ENCODE measurements at regions not wholly inside any gene's neighbourhood (a gene's known extent, or its start where the extent isn't known, plus 50 kb on each side); places are given as distances from the start of the nearest gene placed in this dataset.
"Not testable (repeated sequence)": the region's sequence is repeated elsewhere in the genome, so short reads cannot be mapped to it uniquely, and the experiment has no call there.

- intact Hi-C loops (cut with DNase I) = no loop called here
- no peak for ATAC-seq
- DNase-seq = no peak
Measured at GRCh38 chr4:173475751-173476150, 54.3 kb downstream of the HAND2 start.

GRCh38 chr4:173469622-173470021 is 60.4 kb downstream of the HAND2 start:
- no peak for ATAC-seq
- DNase-seq = no peak
- intact Hi-C loops (cut with DNase I) = no loop called here

DNA sequence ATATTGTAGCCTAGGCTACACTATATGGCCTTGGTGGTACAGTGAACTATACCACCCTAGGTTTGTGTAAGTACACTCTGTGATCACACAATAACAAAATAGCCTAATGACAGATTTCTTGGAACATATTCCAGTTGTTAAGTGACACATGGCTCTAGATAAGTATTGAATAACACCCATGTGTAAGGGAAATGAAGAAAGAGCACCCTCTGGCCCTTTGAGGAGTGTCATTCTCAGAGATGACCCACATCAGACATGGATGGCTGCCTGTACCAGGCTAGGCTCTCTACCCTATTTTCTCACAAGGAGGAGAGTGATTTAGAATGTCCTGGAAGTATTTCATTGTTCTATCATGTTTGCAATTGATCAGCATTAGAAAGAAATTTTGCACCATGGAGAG is 61.7 kb downstream of the HAND2 start:
- peak; percentile 19 to 39 for ATAC-seq
- intact Hi-C loops (cut with DNase I) = no loop called here

DNA sequence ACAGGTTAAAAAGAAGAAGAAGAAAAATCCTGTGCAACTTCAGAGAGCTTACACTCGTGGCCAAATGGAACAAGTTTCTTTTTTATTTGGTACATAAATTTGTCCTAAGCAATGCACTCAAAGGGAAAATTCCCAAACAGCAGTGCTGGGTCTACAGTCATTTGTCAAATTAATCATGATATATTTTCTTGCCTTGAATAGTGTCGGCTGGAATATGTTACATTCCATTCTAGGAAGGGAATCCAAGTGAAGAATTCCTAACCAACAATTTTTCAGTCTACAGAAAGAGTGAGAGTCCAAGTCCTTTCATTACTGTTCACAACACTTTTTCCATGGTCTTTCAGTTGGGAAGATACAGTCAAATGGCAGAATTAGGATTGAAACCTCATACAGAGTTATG is 63.9 kb downstream of the HAND2 start:
- DNase-seq = no peak
- intact Hi-C loops (cut with DNase I) = no loop called here
- no peak for ATAC-seq

More for the DNA sequence above, 61.7 kb downstream of the HAND2 start:
- DNase-seq = no peak

GRCh38 chr4:173464481-173464880 is 65.5 kb downstream of the HAND2 start:
- DNase-seq (no peak), ATAC-seq (no peak)
- intact Hi-C loops (cut with DNase I) = no loop called here

DNA sequence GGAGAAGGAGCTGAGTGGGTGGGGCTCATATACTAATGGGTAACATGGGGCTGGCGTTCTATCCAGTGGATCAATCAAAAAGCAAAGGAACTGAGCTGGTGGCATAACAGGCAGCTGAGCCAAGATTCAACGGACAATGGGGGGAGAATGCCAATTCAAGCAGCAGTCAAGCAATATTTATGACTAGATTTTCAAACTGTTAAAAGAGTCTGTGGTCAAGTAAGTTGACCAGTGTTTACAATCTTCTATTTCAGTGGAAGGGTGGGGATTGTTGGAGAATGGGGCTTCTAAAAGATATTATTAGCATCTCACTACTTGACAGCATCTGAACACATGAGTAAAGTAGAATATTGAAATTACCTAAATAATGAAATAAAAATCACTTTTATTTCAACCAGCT is 64.9 kb upstream of the SCRG1 start:
- no peak for ATAC-seq
- DNase-seq = no peak
- intact Hi-C loops (cut with DNase I) = no loop called here

DNA sequence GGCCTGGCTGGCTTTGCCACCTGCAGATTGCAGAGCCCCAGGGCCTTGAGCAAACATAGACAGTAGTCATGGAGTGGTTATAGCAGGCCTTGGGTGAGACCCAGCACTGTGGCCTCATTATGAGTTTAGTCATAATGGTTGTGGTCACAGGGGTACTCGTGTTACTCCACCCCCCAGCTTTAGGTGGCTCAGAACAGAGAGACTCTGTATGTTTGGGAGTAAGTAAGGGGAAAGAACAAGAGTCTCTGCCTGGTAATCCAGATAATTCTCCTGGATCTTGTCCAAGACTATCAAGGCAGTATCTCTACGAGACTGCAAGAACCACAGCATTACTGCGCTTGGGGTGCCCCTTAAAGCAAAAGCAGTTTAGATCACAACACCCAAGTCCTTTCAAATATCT is 62.3 kb upstream of the SCRG1 start:
- intact Hi-C loops (cut with DNase I) = no loop called here
- no peak for DNase-seq

GRCh38 chr4:173459857-173460256 is 60.9 kb upstream of the SCRG1 start:
- ATAC-seq (no peak), DNase-seq (no peak)
- intact Hi-C loops (cut with DNase I) = no loop called here

More for the DNA sequence above, 62.3 kb upstream of the SCRG1 start:
- no peak for ATAC-seq

GRCh38 chr4:173457893-173458292 is 59.0 kb upstream of the SCRG1 start:
- no peak for ATAC-seq
- intact Hi-C loops (cut with DNase I) = no loop called here
- no peak for DNase-seq

DNA sequence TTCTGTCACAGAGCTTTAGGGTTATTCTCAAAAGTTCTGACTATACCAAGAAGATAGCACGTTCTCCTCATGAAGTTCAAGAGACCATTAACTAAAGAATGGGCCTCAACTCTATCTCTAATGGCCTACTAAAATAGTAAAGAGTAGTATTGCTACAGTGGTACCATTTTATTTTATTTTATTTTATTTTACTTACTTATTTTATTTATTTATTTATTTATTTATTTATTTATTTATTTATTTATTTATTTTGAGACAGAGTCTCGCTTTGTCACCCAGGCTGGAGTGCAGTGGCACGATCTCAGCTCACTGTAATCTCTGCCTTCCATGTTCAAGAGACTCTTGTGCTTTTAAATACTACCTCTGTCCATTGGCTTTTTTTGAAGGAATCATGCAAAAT is 52.5 kb upstream of the SCRG1 start:
- DNase-seq; intact Hi-C loops (cut with DNase I); ATAC-seq: not testable (repeated sequence)

DNA sequence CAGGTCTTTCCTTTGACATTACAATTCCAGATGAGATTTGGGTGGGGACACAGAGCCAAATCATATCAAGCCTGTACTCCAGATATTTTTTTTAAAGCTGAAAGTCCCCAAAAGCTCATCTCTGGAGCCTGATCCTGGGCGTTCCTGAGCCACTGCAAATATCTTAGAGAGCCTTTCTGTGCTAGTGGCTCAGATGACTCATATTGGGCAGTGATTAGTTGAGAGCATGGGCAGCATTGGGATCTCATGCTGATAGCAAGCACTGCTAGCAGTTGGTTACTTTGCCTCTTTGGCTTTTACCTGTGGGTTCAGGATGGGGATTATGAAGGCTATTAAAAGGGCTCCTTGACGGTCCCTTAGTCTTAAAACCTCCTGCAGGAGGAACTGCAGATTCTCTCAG is 51.4 kb upstream of the SCRG1 start:
- ATAC-seq (peak in 1 of 2 donors; percentile 49), DNase-seq (no peak)
- intact Hi-C loops (cut with DNase I) = no loop called here

GRCh38 chr4:173449380-173449717 is 50.4 kb upstream of the SCRG1 start:
- ATAC-seq (no peak), DNase-seq (peak; percentile 25)
- intact Hi-C loops (cut with DNase I) = no loop called here

DNA sequence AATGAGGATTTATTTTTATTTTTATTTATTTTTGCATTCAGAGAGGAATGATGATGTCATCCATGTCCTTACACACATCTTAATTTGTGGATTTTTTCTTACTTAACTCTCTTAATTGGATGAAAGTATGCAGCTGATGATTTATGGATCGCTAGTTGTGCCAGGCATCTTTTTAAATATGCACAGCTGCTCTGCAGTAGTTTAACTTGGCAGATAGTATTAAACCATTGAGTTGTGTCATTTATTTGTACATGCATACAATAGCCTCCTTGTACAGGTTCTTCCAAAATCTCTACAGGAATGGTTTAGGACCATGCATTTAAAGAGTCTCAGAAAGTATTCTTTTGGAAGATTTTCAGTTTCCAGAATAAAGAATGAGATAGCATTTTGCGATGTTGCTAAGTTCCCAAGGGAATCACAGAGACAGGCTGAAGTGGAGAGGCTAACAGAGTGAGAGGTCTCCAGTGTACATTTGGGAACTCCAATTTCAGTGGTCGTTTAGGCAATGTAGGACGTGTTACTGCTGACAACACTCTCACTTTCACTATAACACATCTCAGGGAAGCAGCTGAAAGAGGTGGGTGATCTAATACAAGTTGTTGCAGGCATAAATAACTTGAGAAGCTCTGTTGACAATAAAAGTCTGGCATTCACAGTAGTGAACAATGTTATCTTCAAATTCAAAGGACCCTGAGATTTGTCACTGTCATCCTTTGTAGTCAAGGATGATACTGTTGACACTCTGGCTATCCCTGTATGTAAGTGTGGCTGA is 49.9 kb upstream of the SCRG1 start:
- ATAC-seq = peak; percentile 88 to 91

More for the DNA sequence above, 49.9 kb upstream of the SCRG1 start:
- DNase-seq = no peak
- intact Hi-C loops (cut with DNase I) = no loop called here
